ENCODE measurements at regions not wholly inside any gene's neighbourhood (a gene's known extent, or its start where the extent isn't known, plus 50 kb on each side); places are given as distances from the start of the nearest gene placed in this dataset.

- TF ChIP-seq, protein P1, sequence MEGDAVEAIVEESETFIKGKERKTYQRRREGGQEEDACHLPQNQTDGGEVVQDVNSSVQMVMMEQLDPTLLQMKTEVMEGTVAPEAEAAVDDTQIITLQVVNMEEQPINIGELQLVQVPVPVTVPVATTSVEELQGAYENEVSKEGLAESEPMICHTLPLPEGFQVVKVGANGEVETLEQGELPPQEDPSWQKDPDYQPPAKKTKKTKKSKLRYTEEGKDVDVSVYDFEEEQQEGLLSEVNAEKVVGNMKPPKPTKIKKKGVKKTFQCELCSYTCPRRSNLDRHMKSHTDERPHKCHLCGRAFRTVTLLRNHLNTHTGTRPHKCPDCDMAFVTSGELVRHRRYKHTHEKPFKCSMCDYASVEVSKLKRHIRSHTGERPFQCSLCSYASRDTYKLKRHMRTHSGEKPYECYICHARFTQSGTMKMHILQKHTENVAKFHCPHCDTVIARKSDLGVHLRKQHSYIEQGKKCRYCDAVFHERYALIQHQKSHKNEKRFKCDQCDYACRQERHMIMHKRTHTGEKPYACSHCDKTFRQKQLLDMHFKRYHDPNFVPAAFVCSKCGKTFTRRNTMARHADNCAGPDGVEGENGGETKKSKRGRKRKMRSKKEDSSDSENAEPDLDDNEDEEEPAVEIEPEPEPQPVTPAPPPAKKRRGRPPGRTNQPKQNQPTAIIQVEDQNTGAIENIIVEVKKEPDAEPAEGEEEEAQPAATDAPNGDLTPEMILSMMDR (IDR thresholded peaks at IDR 0.05; ENCODE audit: insufficient read depth, low read length, severe bottlenecking), result no peak
- FAIRE-seq (no peak), DNase-seq (ENCODE audit: low read depth) (no peak)
- no peaks in the 10 kb centered on the region for H3K36me3 ChIP-seq (ENCODE audit: control insufficient read depth, insufficient read depth, low read length)
- no peak overlapping the region for H3K4me3 ChIP-seq (ENCODE audit: low read depth, low read length)
- H3K27me3 ChIP-seq (ENCODE audit: control insufficient read depth, insufficient read depth, low read length), result no peaks in the 10 kb centered on the region
Observed at GRCh38 chr18:6600667-6601167, 128.8 kb upstream of the ARHGAP28 start.

DNA sequence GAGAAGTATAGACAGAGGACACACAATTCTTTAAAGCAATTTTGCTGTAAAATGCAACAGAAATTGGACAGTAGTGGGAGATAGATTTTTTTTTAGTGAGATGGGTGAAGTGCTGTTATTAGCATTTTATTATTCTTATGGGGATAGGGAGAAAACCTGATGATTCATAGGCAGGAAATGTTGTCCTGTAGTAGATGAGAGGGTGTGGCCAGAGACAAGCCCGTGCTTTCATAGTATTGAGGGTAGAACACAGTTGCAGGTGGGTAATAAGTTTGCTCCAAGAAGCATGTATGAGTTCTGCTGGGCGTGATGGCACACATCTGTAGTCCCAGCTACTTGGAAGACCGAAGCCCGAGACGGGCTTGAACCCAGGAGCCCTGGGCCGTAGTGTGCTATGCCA, 128.3 kb upstream of the ARHGAP28 start:
- Histone ChIP-seq H3K4me3 (ENCODE audit: low read depth, low read length) (no peak overlapping the region), H3K27me3 (ENCODE audit: control insufficient read depth, insufficient read depth, low read length) (no peaks in the 10 kb centered on the region), H3K36me3 (ENCODE audit: control insufficient read depth, insufficient read depth, low read length) (no peaks in the 10 kb centered on the region)
- TF ChIP-seq, protein P1 (IDR thresholded peaks at IDR 0.05; ENCODE audit: insufficient read depth, low read length, severe bottlenecking), result no peak
- no peak for FAIRE-seq
- peak; percentile 25 for DNase-seq (ENCODE audit: low read depth)

DNA sequence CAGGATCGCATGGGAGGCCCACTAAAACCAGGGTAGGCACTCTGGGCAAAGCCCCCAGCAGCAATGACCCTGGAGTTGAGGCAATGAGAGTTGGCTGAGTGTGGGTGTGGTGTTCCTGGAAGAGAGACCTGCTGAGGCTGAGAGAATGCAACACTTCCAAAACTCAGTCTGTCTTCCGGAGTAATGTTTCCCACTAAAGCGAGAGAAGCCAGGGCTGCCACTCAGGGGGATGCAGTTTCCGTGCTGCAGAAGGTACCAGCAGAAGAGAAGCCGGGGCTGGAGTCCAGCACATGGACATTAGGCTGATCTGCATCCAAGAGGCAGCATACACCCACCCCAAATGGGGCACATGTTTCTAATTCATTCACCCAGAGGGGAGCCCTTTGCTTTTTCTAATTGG, 127.2 kb upstream of the ARHGAP28 start:
- no peak for FAIRE-seq
- TF ChIP-seq, protein P1 (IDR thresholded peaks at IDR 0.05; ENCODE audit: insufficient read depth, low read length, severe bottlenecking), result no peak
- H3K36me3 ChIP-seq (ENCODE audit: control insufficient read depth, insufficient read depth, low read length), result no peaks in the 10 kb centered on the region
- no peak overlapping the region for H3K4me3 ChIP-seq (ENCODE audit: low read depth, low read length)
- no peak for DNase-seq (ENCODE audit: low read depth)
- no peaks in the 10 kb centered on the region for H3K27me3 ChIP-seq (ENCODE audit: control insufficient read depth, insufficient read depth, low read length)

DNA sequence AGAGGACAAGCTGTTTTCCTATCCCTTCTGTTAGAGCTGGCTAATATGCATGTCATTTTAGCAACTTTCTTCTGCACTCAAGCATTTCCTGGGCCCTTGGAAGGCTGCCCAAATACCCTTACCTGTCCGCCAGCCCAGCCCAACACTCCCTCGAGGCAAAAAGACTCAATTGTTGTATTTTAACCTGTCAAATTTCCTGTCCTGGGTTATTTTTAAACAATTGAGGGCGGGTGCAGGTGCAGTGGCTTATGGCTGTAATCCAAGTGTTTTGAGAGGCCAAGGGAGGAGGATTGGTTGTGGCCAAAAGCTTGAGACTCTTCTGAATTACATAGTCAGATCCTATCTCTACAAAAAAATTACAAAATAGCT, 125.0 kb upstream of the ARHGAP28 start:
- Histone ChIP-seq H3K4me3 (ENCODE audit: low read depth, low read length) (no peak overlapping the region), H3K27me3 (ENCODE audit: control insufficient read depth, insufficient read depth, low read length) (no peaks in the 10 kb centered on the region), H3K36me3 (ENCODE audit: control insufficient read depth, insufficient read depth, low read length) (no peaks in the 10 kb centered on the region)
- DNase-seq (ENCODE audit: low read depth) (peak; percentile 9), FAIRE-seq (no peak)
- TF ChIP-seq, protein P1 (IDR thresholded peaks at IDR 0.05; ENCODE audit: insufficient read depth, low read length, severe bottlenecking), result no peak

GRCh38 chr18:6605115-6605869, 124.2 kb upstream of the ARHGAP28 start:
- H3K36me3 ChIP-seq (ENCODE audit: control insufficient read depth, insufficient read depth, low read length), result no peaks in the 10 kb centered on the region
- DNase-seq (ENCODE audit: low read depth) (no peak), FAIRE-seq (no peak)
- TF ChIP-seq, protein P1 (IDR thresholded peaks at IDR 0.05; ENCODE audit: insufficient read depth, low read length, severe bottlenecking), result no peak
- H3K4me3 ChIP-seq (ENCODE audit: low read depth, low read length), result no peak overlapping the region
- H3K27me3 ChIP-seq (ENCODE audit: control insufficient read depth, insufficient read depth, low read length), result no peaks in the 10 kb centered on the region
